SK-N-MC (cell line): ENCODE measurements at regions not wholly inside any gene's neighbourhood (a gene's known extent, or its start where the extent isn't known, plus 50 kb on each side); places are given as distances from the start of the nearest gene placed in this dataset.

ENCODE experiments used
- DNase-seq: peaks from one replicate; pipeline ENCODE4 v3.0.0-alpha.2; 2011; ENCODE audit warnings: low read depth, low spot score
- H3K27ac ChIP-seq: fragments of 200-600 bp; sonication (generic); 2 replicates; pipeline ENCODE4 v1.5.1; 2016; ENCODE audit warnings: mixed run types
- H3K36me3 ChIP-seq: fragments of 200-600 bp; sonication (generic); 2 replicates; pipeline ENCODE4 v1.6.1; 2017; ENCODE audit warnings: antibody characterized with exemption, low read length, mixed read lengths; ENCODE audit not compliant: insufficient read depth
- H3K4me3 ChIP-seq: fragments of 200-600 bp; sonication (generic); 2 replicates; pipeline ENCODE4 v1.5.1; 2016
- H3K9ac ChIP-seq: fragments of 200-600 bp; sonication (generic); 2 replicates; pipeline ENCODE4 v1.8.0; 2017; ENCODE audit warnings: mixed run types, mixed read lengths; ENCODE audit not compliant: insufficient read length
- H3K9me3 ChIP-seq: fragments of 200-600 bp; sonication (generic); 2 replicates; pipeline ENCODE4 v1.6.1; 2017; ENCODE audit warnings: low read depth, mild to moderate bottlenecking, antibody characterized with exemption, low read length, moderate library complexity, mixed read lengths
- EZH2 ChIP-seq: fragments of 200-600 bp; sonication (generic); IDR thresholded peaks from one replicate; pipeline ENCODE4 v1.6.1; 2017; ENCODE audit warnings: antibody characterized with exemption
- FOXP2 ChIP-seq: optimal IDR thresholded peaks from 2 replicates; pipeline ENCODE3; 2011; ENCODE audit warnings: mild to moderate bottlenecking, moderate library complexity; ENCODE audit not compliant: insufficient read depth; ENCODE audit errors: extremely low read length, control extremely low read depth
- POLR2AphosphoS5 ChIP-seq: IDR thresholded peaks from 2 replicates; pipeline ENCODE4 v1.6.1; 2012; ENCODE audit warnings: mild to moderate bottlenecking, low read depth, low read length, borderline replicate concordance

- H3K27ac ChIP-seq: no peak overlapping the region
- no peaks in the 10 kb centered on the region for H3K9me3 ChIP-seq
- TF ChIP-seq EZH2 (no peak), POLR2AphosphoS5 (no peak), FOXP2 (no peak)
- no peak overlapping the region for H3K4me3 ChIP-seq
- no peaks in the 10 kb centered on the region for H3K36me3 ChIP-seq
- no peak overlapping the region for H3K9ac ChIP-seq
- peak; percentile 35 for DNase-seq
These were observed 224.9 kb upstream of the FGGY start for GRCh38 chr1:59071876-59072582.

GRCh38 chr1:59072583-59072947, 224.3 kb upstream of the FGGY start:
- no peak overlapping the region for H3K4me3 ChIP-seq
- no peaks in the 10 kb centered on the region for H3K36me3 ChIP-seq
- DNase-seq: no peak
- no peaks in the 10 kb centered on the region for H3K9me3 ChIP-seq
- no peak overlapping the region for H3K9ac ChIP-seq
- no peak overlapping the region for H3K27ac ChIP-seq
- TF ChIP-seq FOXP2 (no peak), EZH2 (no peak), POLR2AphosphoS5 (no peak)

DNA sequence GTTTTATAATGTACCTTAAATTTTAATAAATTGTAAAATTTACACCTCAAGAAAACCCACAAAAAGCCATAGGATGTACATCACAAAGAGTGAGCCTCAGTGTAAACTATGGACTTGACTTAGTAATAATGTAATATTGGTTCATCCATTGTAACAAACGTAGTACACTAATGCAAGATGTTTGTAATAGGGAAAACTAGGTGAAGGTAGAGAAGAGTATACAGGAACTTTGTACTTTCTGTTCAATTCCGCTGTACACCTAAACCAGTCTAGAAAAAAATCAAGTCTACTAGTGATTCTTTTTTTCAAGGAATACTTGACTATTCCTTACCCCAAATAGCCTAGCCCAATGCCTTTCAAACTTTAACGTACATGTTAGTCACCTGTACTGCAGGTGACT, 222.3 kb upstream of the FGGY start:
- Histone ChIP-seq H3K27ac (no peak overlapping the region), H3K9ac (no peak overlapping the region), H3K9me3 (no peaks in the 10 kb centered on the region), H3K36me3 (no peaks in the 10 kb centered on the region), H3K4me3 (no peak overlapping the region)
- TF ChIP-seq EZH2 (no peak), FOXP2 (no peak), POLR2AphosphoS5 (no peak)
- no peak for DNase-seq

DNA sequence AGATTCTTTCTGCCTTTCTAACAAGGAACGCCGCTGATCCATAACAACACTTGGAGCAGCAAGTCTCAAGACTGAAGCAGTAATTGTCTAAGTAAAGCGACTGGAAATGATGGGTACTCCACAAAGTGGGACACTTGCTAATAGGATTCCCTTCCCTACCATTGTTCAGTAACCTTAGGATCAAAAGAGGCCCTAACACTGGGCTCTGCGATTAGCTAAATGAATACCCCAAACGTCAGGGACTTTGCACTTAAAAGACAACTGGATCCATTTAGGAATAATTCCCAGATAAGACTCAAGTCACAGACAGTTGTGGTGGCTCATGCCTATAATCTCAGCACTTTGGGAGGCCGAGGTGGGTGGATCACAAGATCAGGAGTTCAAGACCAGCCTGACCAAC, 221.9 kb upstream of the FGGY start:
- no peak for DNase-seq
- H3K9me3 ChIP-seq: no peaks in the 10 kb centered on the region
- H3K27ac ChIP-seq: no peak overlapping the region
- TF ChIP-seq EZH2: no peak
- no peak for TF ChIP-seq FOXP2
- no peak for TF ChIP-seq POLR2AphosphoS5
- H3K9ac ChIP-seq: no peak overlapping the region
- H3K36me3 ChIP-seq: no peaks in the 10 kb centered on the region
- no peak overlapping the region for H3K4me3 ChIP-seq

GRCh38 chr1:59076612-59077011, 220.3 kb upstream of the FGGY start:
- Histone ChIP-seq H3K9me3 (no peaks in the 10 kb centered on the region), H3K9ac (no peak overlapping the region), H3K4me3 (no peak overlapping the region), H3K27ac (no peak overlapping the region), H3K36me3 (no peaks in the 10 kb centered on the region)
- no peak for TF ChIP-seq EZH2
- no peak for TF ChIP-seq FOXP2
- no peak for TF ChIP-seq POLR2AphosphoS5
- DNase-seq: no peak

GRCh38 chr1:59077466-59078069, 219.3 kb upstream of the FGGY start:
- DNase-seq: no peak
- Histone ChIP-seq H3K9ac (no peak overlapping the region), H3K36me3 (no peaks in the 10 kb centered on the region), H3K27ac (no peak overlapping the region), H3K4me3 (no peak overlapping the region), H3K9me3 (no peaks in the 10 kb centered on the region)
- TF ChIP-seq POLR2AphosphoS5 (no peak), FOXP2 (no peak), EZH2 (no peak)

DNA sequence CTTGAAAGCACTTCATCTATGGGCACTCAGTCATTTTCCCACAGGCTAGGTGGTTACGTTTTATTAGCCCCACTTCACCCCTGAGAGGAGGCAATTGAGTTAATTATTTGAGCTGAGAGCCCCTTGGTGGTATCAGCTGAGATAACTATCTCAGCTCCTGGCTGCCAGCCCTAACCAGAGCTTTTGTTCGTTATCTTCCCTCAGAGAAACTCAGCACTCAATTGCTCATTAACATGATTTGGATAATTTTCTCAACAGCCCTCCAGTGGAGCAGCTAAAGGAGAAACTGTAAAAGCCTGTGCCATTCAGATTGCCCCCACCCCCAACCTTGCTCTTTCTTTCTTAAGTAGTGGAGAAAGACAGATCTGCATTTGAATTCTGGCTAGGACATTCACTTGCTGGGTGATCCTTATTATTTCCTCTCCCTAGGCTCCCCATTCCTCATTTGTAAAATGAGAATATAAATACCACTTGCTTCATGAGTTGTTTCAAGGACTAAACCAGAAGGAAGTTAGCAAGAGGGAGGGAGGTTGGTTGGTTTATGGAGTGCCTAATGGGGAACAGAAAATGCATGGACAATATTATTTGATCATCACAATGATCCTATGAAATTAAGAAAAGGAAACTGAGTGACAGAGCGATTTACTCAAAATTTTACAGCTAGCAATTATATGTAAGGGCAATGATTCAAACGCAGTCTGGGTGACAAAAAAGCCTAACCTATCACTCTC, 218.7 kb upstream of the FGGY start:
- H3K9me3 ChIP-seq: no peaks in the 10 kb centered on the region
- no peak overlapping the region for H3K9ac ChIP-seq
- TF ChIP-seq EZH2 (no peak), POLR2AphosphoS5 (peak; percentile 51; the same call in 1 of the 2 replicates), FOXP2 (no peak)
- peak; percentile 40 for DNase-seq
- no peak overlapping the region for H3K4me3 ChIP-seq
- no peaks in the 10 kb centered on the region for H3K36me3 ChIP-seq
- H3K27ac ChIP-seq: no peak overlapping the region

DNA sequence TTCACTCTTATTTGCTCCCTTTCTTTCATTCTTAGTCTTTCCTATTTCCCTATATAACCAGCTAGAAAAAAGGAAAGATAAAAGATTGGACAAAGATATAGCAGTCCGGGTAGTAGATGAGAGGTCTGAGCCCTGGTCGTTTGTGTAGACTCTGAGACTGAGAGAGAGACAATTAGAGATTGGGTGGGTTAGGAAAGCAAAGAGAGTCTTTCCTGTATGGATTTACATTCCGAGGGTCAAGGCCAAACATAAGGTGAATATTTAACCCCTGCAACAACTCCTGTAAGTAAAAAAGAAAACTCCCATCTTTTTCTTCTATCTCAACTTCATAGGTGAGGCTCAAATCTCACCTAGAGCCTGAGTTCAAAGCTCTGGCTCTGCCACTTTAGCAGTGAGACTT, 218.0 kb upstream of the FGGY start:
- Histone ChIP-seq H3K9ac (no peak overlapping the region), H3K4me3 (no peak overlapping the region), H3K27ac (no peak overlapping the region), H3K36me3 (no peaks in the 10 kb centered on the region), H3K9me3 (no peaks in the 10 kb centered on the region)
- no peak for DNase-seq
- TF ChIP-seq POLR2AphosphoS5: no peak
- TF ChIP-seq FOXP2: no peak
- TF ChIP-seq EZH2: no peak
